Endothelial cell of umbilical vein (primary cell): ENCODE measurements at regions not wholly inside any gene's neighbourhood (a gene's known extent, or its start where the extent isn't known, plus 50 kb on each side); places are given as distances from the start of the nearest gene placed in this dataset.

Experiments
- BruUV-seq: library from RNA; stranded (reverse); fragments of 400-500 nt; replicated peaks from 2 replicates; lab custom pipeline; 2021; lab: Mats Ljungman, UMichigan
- CTCF ChIA-PET: fragments of 300-600, 350-600 bp; sonication (Branson Sonifier 250); formaldehyde crosslinking; loops from one replicate; lab custom pipeline; 2021; ENCODE audit warnings: antibody characterized with exemption, inconsistent platforms; lab: Charles Lee
- POLR2A ChIA-PET: fragments of 300-600, 350-600 bp; sonication (Branson Sonifier 250); formaldehyde crosslinking; loops from one replicate; lab custom pipeline; 2021; ENCODE audit warnings: antibody characterized with exemption, inconsistent platforms; lab: Charles Lee
- DNase-seq: peaks from one replicate; pipeline ENCODE4 v3.0.0-alpha.2; 2011; ENCODE audit warnings: low read depth, low spot score
- FAIRE-seq: peaks from 2 replicates; lab custom pipeline; 2011; peaks lifted over from hg19 to GRCh38; lab: Jason Lieb, UNC
- H2AFZ ChIP-seq: 2 replicates; pipeline ENCODE4 v1.6.0; 2012; ENCODE audit warnings: low read depth, low read length, control low read depth, inconsistent platforms
- H3K27ac ChIP-seq: 2 replicates; pipeline ENCODE4 v1.5.1; 2011; ENCODE audit warnings: low read depth, mild to moderate bottlenecking, control low read depth, low read length, moderate library complexity; ENCODE audit not compliant: insufficient read depth
- H3K27me3 ChIP-seq, 2 experiments: 2 replicates each; pipeline versions ENCODE4 v1.6.0 to v1.6.1; 2011; ENCODE audit warnings: low read length in 2 of 2, mixed read lengths in 1 of 2; ENCODE audit not compliant: control insufficient read depth in 2 of 2, insufficient read depth in 2 of 2
- H3K36me3 ChIP-seq, 2 experiments: 2 replicates in 1 of 2; 3 replicates in 1 of 2; pipeline ENCODE4 v1.5.1; 2011; ENCODE audit warnings: low read length in 2 of 2, mild to moderate bottlenecking in 1 of 2, moderate library complexity in 1 of 2; ENCODE audit not compliant: control insufficient read depth in 2 of 2, insufficient read depth in 2 of 2; ENCODE audit errors: extremely low read depth in 1 of 2
- H3K4me1 ChIP-seq: 3 replicates; pipeline ENCODE4 v1.5.1; 2011; ENCODE audit warnings: mild to moderate bottlenecking, low read length; ENCODE audit not compliant: control insufficient read depth, insufficient read depth; ENCODE audit errors: extremely low read depth
- H3K4me2 ChIP-seq: 2 replicates; pipeline ENCODE4 v1.6.1; 2011; ENCODE audit warnings: low read length, control low read depth, mixed read lengths; ENCODE audit not compliant: insufficient read depth
- H3K4me3 ChIP-seq, 3 experiments: fragments of 200-600 bp in 1 of 3; sonication (generic), shearing (Covaris generic) in 1 of 3; replicated peaks in 1 of 3; 2 replicates each; pipeline ENCODE4 v1.5.1; 2011 to 2016; ENCODE audit warnings: control low read depth in 3 of 3, low read length in 3 of 3, mild to moderate bottlenecking in 2 of 3, inconsistent platforms in 1 of 3, low read depth in 1 of 3, moderate library complexity in 1 of 3; ENCODE audit not compliant: insufficient read depth in 1 of 3
- H3K79me2 ChIP-seq: 2 replicates; pipeline ENCODE4 v1.6.0; 2012; ENCODE audit warnings: low read length, inconsistent platforms; ENCODE audit not compliant: control insufficient read depth, insufficient read depth
- H3K9ac ChIP-seq: replicated peaks from 2 replicates; pipeline ENCODE3; 2011; ENCODE audit warnings: low read length, control low read depth; ENCODE audit not compliant: insufficient read depth; ENCODE audit errors: extremely low read depth
- H3K9me1 ChIP-seq: replicated peaks from 3 replicates; pipeline ENCODE4 v1.6.0; 2011; ENCODE audit warnings: mild to moderate bottlenecking, low read length; ENCODE audit not compliant: control insufficient read depth, insufficient read depth; ENCODE audit errors: extremely low read depth
- H3K9me3 ChIP-seq: replicated peaks from 2 replicates; pipeline ENCODE4 v1.5.1; 2012; ENCODE audit warnings: low read length, inconsistent platforms; ENCODE audit not compliant: control insufficient read depth, insufficient read depth
- H4K20me1 ChIP-seq: replicated peaks from 2 replicates; pipeline ENCODE3; 2011; ENCODE audit warnings: mild to moderate bottlenecking, low read length; ENCODE audit not compliant: control insufficient read depth, insufficient read depth; ENCODE audit errors: extremely low read depth
- EZH2 ChIP-seq: IDR thresholded peaks from 2 replicates; pipeline ENCODE4 v1.6.1; 2012; ENCODE audit warnings: borderline replicate concordance, low read depth, mild to moderate bottlenecking, moderate library complexity, low read length, inconsistent platforms; ENCODE audit not compliant: severe bottlenecking
- FOS ChIP-seq: IDR thresholded peaks from 2 replicates; pipeline ENCODE4 v1.6.1; 2011; ENCODE audit warnings: mild to moderate bottlenecking, low read length, moderate library complexity, borderline replicate concordance; ENCODE audit not compliant: insufficient read depth
- GATA2 ChIP-seq: IDR thresholded peaks from 2 replicates; pipeline ENCODE4 v1.7.0; 2011; ENCODE audit warnings: low read depth, mild to moderate bottlenecking, moderate library complexity, mixed read lengths, low read length; ENCODE audit not compliant: insufficient read length, insufficient read depth
- JUN ChIP-seq: IDR thresholded peaks from 2 replicates; pipeline ENCODE4 v1.6.1; 2011; ENCODE audit warnings: borderline replicate concordance, low read depth; ENCODE audit not compliant: insufficient read length, insufficient read depth
- MAX ChIP-seq: IDR thresholded peaks from 2 replicates; pipeline ENCODE4 v1.6.1; 2011; ENCODE audit not compliant: insufficient read depth, insufficient read length
- MYC ChIP-seq: IDR thresholded peaks from one replicate; pipeline ENCODE4 v1.6.1; 2011; ENCODE audit warnings: mild to moderate bottlenecking, low read depth, low read length
- POLR2A ChIP-seq: IDR thresholded peaks from 2 replicates; pipeline ENCODE4 v1.6.1; 2012; ENCODE audit warnings: low read depth, mild to moderate bottlenecking, control low read depth, low read length
- POLR2AphosphoS5 ChIP-seq: IDR thresholded peaks from 2 replicates; pipeline ENCODE4 v1.6.1; 2012; ENCODE audit warnings: low read depth, mild to moderate bottlenecking, control low read depth, low read length, moderate library complexity; ENCODE audit not compliant: insufficient read depth
- dilution Hi-C: fragments of 300-500 bp; cut with MboI; formaldehyde crosslinking; loops from one replicate; pipeline ENCODE4 v1.15.0; 2019; ENCODE audit warnings: low sequenced_read_pairs; ENCODE audit not compliant: extremely low pct_ligation_motif_present
- intact Hi-C: fragments of 100-400 bp; cut with micrococcal nuclease; formaldehyde crosslinking; loops from one replicate; pipeline ENCODE4 v1.10.0; 2022
- TF ChIP-seq, protein P1 (sequence below), 2 donors: IDR thresholded peaks; 1 replicate in 1 of 2; 2 replicates in 1 of 2; pipeline ENCODE4 v1.5.1; 2011; ENCODE audit warnings: low read length in 2 of 2, mild to moderate bottlenecking in 2 of 2, moderate library complexity in 2 of 2, control low read depth in 1 of 2, inconsistent platforms in 1 of 2, low read depth in 1 of 2; ENCODE audit not compliant: insufficient read depth in 1 of 2; ENCODE audit errors: extremely low read depth in 1 of 2

DNA sequence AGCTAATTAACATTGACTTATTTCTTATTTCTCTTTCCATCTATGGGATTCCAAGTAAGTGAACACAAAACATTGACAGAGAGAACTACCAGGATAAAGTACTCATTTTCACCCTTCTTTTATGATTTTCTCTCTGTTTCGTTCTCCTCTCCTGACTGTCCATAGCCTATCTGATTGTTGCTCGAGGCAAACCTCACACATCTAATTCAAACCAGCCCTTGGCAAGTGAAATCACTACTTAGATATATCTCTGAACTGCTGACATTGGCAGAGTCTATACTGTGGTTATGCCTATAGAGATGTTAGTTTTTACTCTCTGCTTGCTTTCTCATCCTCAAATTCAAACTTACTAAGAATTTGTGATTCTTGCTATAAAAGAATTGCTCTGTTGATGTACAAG lies 248.8 kb downstream of the ISL1 start:
- Histone ChIP-seq H3K27me3 (no peaks in the 10 kb centered on the region), H3K79me2 (no peaks in the 10 kb centered on the region), H3K4me1 (no peaks in the 10 kb centered on the region), H3K27ac (no peak overlapping the region), H2AFZ (no peak overlapping the region), H3K9me1 (no peaks in the 10 kb centered on the region), H3K9me3 (no peaks in the 10 kb centered on the region), H3K9ac (no peak overlapping the region), H3K36me3 (no peaks in the 10 kb centered on the region), H4K20me1 (no peaks in the 10 kb centered on the region), H3K4me3 (no peak overlapping the region), H3K4me2 (no peak overlapping the region)
- ChIA-PET CTCF (no interaction called here), POLR2A (no interaction called here)
- intact Hi-C loops (no loop called here), dilution Hi-C loops (no loop called here)
- TF ChIP-seq JUN (no peak), EZH2 (no peak), MYC (no peak), POLR2A (no peak), MAX (no peak), FOS (no peak), GATA2 (no peak), POLR2AphosphoS5 (no peak)
- TF ChIP-seq, protein P1, sequence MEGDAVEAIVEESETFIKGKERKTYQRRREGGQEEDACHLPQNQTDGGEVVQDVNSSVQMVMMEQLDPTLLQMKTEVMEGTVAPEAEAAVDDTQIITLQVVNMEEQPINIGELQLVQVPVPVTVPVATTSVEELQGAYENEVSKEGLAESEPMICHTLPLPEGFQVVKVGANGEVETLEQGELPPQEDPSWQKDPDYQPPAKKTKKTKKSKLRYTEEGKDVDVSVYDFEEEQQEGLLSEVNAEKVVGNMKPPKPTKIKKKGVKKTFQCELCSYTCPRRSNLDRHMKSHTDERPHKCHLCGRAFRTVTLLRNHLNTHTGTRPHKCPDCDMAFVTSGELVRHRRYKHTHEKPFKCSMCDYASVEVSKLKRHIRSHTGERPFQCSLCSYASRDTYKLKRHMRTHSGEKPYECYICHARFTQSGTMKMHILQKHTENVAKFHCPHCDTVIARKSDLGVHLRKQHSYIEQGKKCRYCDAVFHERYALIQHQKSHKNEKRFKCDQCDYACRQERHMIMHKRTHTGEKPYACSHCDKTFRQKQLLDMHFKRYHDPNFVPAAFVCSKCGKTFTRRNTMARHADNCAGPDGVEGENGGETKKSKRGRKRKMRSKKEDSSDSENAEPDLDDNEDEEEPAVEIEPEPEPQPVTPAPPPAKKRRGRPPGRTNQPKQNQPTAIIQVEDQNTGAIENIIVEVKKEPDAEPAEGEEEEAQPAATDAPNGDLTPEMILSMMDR (IDR thresholded peaks at IDR 0.05; ENCODE audit: extremely low read depth in 1 of 2, insufficient read depth in 1 of 2, low read depth in 1 of 2, low read length in 2 of 2), result no peak
- no TSS peak for BruUV-seq
- FAIRE-seq (no peak), DNase-seq (no peak)
